ENCODE measurements at regions not wholly inside any gene's neighbourhood (a gene's known extent, or its start where the extent isn't known, plus 50 kb on each side); places are given as distances from the start of the nearest gene placed in this dataset.
A peak's percentile ranks its signal among the peaks of the same experiment; 100 is the strongest.

DNA sequence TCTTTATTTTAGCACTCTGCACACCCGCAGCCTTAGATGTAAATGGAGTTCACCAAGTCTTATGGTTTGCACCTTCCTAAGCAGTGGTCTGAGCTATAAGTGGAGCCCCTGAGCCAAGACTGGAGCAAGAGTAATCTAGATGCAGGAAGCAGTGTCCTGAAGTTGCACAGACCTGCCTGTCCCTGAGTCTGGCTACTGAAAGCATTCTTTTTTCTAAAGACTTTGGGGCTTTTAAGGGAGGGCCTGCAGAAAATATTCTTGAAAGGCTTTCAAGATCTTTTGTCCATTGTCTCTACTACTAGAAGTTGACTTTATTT lies 389.7 kb downstream of the KDM5D start:
- DNase-seq (ENCODE audit: low spot score), result no peak

DNA sequence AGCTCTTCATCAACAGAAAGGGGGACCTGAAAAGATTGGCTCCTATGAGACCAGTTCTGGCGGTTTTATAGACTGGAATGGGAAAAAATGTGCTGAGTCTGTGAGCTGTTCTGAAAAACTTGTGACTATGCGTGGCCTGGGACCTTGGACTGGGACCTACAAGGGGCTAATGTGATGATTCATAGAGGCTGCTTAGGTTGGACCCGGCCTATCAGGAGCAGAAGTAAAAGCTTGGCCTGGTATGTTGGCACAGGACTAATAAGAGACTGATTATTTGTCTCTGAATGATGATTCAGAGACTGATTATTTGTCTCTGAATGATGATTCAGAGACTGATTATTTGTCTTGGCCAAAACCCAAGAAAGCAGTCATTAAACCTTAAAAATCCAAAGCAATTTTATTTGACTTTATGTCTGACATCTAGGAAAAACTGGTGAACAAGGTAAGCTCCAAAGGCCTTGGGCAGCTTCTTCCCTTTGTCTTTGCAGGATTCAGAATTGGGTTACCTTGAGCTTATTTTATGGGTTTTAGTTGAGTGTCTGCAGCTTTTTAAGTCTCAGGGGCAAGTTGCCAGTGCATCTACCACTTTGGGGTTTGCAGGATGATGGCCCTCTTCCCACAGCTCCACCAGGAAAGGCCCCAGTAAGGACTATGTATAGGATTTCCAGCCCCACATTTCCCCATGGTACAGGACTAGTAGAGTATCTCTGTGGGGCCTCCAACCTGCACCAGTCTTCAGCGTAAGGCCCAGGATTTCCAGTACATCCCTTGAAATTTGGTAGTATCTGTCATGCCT lies 390.3 kb downstream of the KDM5D start:
- no peak for DNase-seq (ENCODE audit: low spot score)

DNA sequence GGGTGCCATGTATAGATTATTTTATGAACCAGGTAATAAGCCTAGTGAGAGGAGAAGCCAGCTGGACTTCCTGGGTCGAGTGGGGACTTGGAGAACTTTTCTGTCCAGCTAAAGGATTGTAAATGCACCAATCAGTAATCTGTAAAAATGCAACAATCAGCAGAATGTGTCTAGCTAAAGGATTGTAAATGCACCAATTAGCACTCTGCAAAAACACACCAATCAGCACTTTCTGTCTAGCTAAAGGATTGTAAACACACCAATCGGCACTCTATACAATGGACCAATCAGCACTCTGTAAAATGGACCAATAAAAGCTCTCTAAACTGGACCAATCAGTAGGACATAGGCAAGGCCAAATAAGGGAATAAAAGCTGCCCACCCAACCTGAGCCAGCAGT lies 392.9 kb downstream of the KDM5D start:
- DNase-seq (ENCODE audit: low spot score), result no peak

DNA sequence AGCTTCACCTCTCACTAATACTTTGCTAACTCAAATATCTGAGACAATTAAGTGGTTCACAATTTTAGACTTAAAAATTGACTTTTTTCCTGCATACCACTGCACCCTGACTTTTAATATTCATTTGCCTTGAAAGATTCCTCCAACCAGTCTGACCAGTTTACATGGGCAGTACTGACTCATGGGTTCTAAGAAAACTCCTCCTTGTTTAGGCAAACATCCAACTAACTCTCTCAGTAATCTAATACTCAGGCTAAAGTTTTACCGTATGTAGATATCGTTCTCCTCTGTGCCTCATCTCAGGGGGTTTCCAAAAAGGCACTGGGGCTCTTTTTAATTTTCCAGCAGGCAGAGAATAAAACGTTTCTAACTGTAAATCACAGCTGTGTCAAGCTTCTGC lies 422.8 kb downstream of the KDM5D start:
- no peak for DNase-seq (ENCODE audit: low spot score)

DNA sequence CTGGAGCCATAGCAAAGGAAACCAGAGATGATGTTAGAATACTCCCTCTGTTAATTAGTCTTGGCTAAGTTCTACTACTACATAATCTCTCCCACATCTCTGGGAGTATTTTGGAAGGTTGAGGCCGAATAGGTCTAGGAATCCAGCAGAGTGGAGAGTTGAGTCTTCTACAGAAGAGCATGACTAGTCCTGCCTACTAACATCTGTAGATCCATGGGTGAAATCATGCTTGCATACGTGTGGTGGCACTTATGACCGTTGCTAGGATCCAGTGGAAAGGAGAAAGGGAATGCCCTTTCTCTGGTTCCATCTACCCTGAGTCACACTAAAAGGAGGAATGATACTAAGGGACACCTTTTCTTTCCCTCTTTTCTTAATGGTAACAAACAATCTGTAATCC lies 425.4 kb downstream of the KDM5D start:
- DNase-seq (ENCODE audit: low spot score), result no peak

DNA sequence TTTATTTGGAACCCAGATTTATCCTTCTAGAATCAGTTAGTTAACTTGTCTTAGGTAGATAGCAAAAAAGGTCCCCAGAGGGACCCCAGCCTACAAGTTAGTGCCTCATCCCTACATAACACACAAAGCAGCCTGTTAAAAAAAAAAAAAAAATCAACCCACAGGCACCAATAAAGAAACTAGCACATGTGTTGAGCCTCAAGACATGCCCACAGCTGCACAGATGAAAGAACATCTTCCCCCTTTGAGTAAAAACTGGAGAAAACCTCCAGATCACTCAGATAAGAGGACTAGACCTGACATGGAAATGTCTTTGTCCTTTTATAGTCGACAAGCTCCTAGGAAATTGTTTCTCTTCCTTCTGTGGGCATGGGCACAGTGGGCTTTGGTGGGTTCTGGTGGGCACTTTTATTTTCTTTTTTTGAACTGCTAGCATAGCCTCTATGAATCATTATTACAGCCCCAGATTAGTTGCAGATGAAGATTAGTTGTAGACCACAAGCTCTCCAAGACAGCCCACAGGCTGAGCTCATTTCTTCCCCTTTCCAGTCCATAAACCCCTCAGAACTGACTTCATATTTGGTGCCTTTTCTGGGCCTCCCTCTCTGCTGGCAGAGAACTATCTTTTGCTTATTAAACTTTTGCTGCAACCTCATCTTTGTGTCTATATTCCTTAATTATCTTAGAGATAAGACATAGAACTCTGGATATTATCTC lies 427.1 kb downstream of the KDM5D start:
- DNase-seq (ENCODE audit: low spot score), result no peak

DNA sequence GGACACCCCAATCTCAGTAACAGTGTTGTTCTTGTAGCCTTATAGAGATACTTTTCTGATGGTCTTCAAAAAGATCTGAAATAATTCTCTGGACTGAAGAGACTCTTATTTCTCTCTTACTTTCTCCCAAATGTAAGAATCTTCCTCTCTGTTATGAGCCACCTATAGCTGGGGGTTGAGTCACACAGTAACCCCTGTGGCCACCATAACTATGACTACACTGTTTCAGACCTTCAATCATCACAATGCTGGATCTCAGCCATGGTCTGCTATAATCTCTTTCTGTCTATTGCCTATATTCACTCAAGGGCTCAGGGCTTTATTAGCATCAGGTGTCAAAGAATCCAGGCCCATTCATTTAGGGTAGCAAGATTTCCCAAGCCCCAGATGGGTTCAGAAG lies 436.9 kb downstream of the KDM5D start:
- DNase-seq (ENCODE audit: low spot score), result no peak

DNA sequence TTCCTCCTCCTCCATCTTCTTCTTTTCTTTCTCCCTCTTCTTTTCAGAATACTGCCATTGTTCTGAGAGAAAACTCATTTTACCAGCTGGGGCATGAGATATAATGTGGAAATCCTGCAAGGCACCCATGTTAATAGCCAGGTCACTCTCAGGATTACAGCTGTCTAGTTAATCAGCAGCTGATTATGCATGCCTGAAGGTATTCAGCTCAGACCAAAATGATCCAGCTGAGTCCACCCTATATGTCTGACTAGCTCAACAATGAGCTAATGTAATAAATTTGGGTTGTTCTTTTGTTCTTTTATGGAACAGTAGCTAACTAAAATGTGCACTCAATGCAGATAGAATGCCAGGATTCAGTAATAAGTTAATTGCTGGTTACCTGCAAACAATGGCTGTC lies 441.4 kb downstream of the KDM5D start:
- no peak for DNase-seq (ENCODE audit: low spot score)

DNA sequence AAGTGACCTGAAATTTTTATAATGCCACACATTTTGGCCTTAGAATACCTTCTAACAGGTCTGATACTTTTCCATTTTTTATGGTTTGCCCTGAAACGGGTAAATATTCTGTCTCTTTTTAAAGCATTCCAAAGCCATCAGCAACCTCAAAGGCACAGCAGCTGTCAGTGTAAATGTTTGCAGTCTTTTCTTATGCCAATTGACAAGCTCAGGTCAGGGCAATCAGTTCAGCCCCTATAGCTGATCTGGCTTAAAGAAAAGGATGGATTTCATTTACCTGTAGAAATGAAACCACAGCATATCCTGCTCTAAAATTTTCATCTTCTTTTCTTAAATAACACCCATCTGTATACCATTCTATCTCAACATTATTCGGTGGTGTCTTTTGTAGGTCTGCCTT lies 453.6 kb downstream of the KDM5D start:
- peak; percentile 1 for DNase-seq (ENCODE audit: low spot score)

DNA sequence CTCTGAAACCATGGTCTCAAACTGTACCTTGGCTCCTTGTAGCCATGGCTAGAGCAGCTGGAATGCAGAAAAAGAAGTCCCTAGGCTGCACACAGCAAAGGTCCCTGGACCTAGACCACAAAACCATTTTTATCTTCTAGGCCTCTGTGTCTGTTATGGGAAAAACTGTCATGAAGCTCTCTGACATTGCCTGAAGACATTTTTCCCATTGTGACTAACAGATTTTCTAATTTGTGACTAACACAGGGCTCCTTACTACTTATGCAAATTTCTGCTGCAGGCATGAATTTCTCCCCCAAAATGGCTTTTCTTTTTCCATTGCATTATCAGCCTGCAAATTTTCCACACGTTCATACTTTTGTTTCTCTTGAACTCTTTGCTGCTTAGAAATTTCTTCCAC lies 470.4 kb downstream of the KDM5D start:
- DNase-seq (ENCODE audit: low spot score), result no peak

DNA sequence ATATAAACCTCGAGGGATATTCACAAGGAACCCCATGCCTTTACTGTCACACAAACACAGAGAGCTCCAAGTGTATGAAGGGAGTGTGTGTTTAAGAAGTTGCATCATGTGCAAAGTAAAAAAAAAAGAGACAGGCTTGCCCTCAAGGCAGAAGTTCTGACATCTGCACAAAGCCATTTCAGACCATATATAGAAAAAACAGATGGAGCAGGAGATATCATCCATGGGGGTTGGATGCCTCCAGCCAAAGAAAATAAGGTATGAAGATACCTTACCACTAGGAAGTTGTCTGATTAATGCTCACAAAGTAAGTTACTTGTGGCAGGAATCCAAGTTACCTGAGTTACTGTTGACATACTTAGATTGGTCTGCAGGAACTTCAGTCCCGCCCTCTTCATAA lies 476.2 kb downstream of the KDM5D start:
- no peak for DNase-seq (ENCODE audit: low spot score)

DNA sequence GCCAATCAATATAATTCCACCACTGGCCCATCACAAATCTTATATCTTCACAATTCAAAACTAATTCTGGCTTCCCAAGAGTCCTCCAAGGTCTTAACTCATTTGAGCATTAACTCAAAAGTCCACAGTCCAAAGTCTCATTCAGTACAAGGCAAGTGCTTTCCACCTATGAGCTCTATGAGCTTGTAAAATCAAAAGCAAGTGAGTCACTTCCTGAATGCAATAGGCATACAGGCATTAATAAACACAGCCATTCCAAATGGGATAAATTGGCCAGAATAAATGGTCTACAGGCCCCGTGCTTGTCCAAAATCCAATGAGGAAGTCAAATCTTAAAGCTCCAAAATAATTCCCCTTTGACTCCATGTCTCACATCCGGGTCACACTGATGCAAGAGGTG lies 479.1 kb downstream of the KDM5D start:
- DNase-seq (ENCODE audit: low spot score), result no peak

DNA sequence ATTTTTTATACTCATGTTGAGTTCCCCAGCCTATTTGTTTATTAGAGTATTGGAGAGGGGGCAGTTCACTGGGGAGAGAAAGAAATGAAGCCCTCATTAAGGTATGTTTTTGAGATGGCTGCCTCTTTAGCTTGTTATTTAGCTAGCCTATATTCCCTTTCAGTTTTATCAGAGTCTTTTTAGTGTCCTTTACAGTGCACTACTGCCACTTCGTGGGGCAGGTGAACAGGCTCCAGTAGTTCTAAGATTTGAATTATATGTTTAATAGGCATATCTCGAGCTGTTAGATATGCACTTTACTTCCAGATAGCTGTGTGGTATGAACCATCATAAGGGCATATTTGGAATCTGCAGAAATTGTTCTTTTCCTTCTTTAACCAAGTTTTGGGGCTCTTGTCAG lies 482.2 kb downstream of the KDM5D start:
- no peak for DNase-seq (ENCODE audit: low spot score)

DNA sequence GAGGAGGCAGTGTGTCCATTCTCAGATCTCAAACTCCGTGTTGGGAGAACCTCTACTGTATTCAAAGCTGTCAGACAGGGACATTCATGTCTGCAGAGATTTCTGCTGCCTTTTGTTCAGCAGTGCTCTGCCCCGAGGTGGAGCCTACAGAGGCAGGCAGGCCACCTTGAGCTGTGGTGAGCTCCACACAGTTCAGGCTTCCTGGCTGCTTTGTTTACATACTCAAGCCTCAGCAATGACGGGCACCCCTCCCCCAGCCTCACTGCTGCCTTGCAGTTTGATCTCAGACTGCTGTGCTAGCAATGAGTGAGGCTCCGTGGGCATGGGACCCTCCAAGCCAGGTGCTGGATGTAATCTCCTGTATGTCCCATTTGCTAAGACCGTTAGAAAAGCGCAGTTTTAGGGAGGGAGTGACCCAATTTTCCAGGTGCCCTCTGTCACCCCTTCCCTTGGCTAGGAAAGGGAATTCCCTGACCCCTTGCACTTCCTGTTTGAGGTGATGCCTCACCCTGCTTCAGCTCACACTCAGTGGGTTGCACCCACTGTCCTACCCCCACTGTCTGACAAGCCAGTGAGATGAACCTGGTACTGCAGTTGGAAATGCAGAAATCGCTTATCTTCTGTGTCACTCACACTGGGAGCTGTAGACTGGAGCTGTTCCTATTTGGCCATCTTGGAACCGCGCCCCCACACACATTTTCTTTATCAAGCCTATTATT lies 458.9 kb upstream of the HSFY2 start:
- DNase-seq (ENCODE audit: low spot score), result no peak

DNA sequence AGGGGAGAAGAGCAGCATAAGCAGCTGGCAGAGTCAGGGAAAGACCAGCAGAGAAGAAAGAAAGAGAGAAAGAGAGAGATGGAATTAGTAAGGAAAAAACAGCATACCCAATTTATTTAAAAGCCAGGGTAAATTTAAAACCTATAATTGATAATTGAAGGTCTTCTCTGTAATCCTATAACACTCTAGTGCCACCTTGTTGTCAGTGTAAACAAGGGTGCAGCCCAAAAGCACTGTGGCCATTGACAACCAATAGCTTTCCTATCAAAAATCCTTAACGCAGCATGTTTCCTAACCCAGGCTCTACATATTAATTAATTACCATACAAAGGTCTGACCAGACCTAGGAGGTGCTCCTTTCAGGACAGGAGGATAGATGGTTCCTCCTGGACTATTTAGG lies 447.2 kb upstream of the HSFY2 start:
- DNase-seq (ENCODE audit: low spot score), result no peak

DNA sequence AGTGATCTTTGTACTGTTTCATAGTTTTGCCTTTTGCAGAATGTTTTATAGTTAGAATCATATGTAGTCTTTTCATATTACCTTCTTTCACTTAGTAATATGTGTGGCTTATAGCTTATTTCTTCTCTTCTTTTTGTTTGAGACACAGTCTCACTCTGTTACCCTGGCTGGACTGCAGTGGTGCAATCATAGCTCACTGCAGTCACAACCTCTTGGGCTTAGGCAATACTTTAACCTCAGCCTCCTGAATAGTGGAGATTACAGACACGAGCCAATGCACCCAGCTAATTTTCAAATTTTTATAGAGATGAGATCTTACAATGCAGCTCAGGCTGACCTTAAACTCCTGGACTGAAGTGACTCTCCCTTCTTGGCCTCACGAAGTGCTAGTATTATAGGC lies 435.4 kb upstream of the HSFY2 start:
- DNase-seq (ENCODE audit: low spot score), result no peak

DNA sequence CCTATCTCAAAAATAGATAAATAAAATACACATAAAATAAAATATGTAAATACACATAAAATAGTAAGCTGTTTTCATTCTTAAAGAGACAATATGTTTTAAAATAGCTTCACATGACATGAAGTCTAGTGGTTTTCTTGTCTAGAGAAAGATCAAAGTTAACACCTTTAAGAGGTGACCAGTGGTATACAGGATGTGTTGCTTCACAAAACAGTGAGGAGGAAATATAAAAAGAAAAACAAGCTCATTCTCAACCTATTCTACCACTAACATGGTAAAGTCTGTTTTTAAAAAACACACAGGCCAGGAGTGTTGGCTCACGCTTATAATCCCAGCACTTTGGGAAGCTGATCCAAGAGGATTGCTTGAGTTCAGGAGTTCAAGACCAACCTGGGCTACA lies 433.5 kb upstream of the HSFY2 start:
- DNase-seq (ENCODE audit: low spot score), result no peak

DNA sequence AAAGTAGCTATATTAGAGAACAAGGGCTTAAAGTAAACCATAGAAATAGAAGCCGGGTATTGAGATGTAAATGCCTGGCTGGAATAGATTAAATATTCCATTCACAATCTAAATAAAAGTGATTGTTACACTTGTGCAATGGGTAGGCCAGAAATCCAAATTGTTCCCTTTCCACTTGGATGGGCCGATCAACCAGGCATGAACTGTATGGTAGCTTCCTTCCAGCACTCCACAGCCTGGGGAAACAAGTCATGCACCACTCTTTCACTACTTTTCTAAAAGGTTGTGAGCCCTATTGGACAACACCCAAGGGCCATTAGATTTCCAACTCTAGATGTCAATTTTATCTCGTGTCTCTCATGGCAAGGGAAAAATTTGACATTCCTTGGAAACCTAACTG lies 407.3 kb upstream of the HSFY2 start:
- DNase-seq (ENCODE audit: low spot score), result no peak

DNA sequence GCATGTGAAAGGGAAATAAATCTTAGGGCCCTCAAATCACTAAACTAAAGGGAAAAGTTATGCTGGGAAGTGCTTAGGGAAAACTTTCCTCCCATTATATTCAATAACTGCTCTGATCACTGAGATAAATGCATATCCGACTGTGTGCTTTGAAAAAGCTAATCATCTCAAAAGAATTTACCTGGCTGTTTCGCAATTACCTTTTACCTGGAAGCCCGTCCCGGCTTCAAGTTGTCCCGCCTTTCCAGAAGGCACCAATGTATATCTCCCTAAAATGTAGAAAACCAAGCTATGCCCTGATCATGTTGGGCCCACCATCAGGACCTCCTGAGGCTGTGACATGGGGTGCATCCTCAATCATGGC lies 394.6 kb upstream of the HSFY2 start:
- no peak for DNase-seq (ENCODE audit: low spot score)

DNA sequence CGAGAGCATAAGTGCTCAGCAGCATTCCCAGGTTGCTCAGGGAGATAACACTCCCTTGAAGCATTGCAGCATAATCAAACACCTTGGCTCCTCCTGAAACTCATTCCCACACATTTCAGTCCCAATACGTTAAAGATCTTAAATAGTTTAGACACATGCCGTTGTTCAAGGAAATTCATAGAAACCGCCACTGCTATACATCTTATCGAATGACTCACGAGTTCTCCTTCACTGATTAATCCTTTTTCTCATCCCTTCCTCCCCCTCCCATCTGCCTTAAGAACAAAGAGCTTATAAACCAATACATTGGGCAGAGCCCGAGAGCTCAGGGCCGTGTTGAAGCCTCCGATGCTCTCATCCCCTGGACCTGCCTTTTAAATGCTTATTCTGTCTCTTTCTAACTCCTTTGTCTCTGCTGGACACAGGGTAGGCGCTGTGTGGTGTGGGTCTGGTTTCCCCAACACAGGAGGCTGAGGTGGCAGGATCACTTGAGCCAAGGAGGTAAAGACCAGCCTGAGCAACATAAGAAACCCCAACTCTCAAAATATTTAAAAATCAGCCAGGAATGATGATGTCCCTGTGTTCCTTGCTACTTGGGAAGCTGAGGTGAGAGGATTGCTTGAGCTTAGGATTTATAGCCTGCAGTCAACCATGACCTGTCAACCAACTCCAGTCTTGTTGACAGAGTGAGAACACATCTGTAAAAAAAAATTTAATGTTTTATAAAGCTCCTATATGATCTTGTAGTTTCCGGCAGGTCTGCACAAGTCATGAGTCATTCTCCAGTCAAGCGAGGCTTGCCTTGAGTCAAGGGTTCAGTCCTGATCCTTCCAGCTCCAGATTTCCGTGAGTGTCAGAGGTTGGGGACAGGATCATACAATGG lies 394.0 kb upstream of the HSFY2 start:
- DNase-seq (ENCODE audit: low spot score), result no peak

DNA sequence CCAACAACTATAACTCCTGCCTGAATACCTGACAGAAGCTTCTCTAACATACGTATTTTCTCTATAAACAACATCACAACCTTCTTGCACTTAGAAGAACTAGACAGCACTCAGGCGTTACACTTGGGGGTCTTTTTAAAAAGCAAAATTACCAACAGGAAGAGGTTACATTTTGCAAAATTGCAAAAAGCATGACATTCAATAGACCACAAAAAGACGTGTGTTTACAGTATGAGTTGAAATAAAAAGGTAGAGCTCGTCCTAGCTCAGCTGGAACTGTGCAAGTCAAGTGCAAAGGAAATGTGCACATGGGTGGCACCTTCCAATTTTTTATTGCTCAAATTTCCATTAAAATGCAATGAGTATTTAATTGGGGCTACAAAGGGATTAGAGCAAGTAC lies 375.2 kb upstream of the HSFY2 start:
- no peak for DNase-seq (ENCODE audit: low spot score)

DNA sequence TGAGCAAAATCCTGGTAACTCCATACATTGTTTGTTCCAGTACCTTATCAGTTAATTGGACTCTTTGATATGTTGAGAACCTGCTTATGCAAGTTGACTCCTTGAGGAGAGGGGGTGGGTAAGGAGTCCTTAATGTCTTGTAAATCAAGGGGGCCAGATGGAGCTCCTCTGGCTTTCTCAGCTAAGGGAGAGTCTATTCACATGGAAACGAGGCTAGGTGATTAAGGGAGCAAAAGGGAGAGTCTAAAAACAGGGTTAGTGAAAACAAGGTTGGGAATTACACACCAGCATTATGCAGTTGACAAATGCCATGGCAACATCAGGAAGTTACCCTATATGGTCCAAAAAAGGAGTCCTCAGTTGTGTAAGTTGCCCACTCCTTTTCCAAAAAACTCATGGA lies 372.8 kb upstream of the HSFY2 start:
- peak; percentile 16 for DNase-seq (ENCODE audit: low spot score)

DNA sequence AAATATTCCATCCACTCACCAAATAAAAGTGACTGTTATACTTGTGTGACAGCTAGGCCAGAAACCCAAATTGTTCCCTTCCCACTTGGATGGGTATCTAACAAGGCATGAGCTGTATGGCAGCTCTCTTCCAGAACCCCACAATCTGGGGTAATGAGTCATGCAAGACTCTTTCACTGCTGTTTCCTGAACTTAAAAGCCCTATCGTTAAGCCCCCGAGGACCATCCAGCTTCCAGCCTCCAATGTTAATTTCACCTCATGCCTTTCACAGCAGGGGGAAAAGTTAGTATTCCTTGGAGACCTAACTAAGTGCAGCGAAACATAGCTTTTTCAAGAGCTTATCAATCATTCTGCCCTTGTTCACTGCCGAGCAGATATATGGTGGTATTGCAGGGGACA lies 368.6 kb upstream of the HSFY2 start:
- DNase-seq (ENCODE audit: low spot score), result peak; percentile 9
